HUES6 (cell line): ENCODE measurements at regions not wholly inside any gene's neighbourhood (a gene's known extent, or its start where the extent isn't known, plus 50 kb on each side); places are given as distances from the start of the nearest gene placed in this dataset.
"Not testable (repeated sequence)": the region's sequence is repeated elsewhere in the genome, so short reads cannot be mapped to it uniquely, and the experiment has no call there.

Experiments
- H3K27ac ChIP-seq: 2 replicates; pipeline ENCODE4 v1.7.0; 2013; ENCODE audit warnings: low read depth, mild to moderate bottlenecking, low read length, inconsistent platforms
- H3K27me3 ChIP-seq: 2 replicates; pipeline ENCODE4 v1.6.1; 2013; ENCODE audit warnings: low read length; ENCODE audit not compliant: control insufficient read depth, insufficient read depth
- H3K36me3 ChIP-seq: 2 replicates; pipeline ENCODE4 v1.6.1; 2013; ENCODE audit warnings: low read length; ENCODE audit not compliant: control insufficient read depth, insufficient read depth
- H3K4me1 ChIP-seq: 2 replicates; pipeline ENCODE4 v1.6.1; 2013; ENCODE audit warnings: low read length; ENCODE audit not compliant: control insufficient read depth, insufficient read depth
- H3K4me3 ChIP-seq: 2 replicates; pipeline ENCODE4 v1.5.1; 2013; ENCODE audit warnings: low read depth, low read length
- H3K9ac ChIP-seq: one replicate; pipeline ENCODE4 v1.6.1; 2013; ENCODE audit warnings: mild to moderate bottlenecking, low read length
- H3K9me3 ChIP-seq: 2 replicates; pipeline ENCODE4 v1.6.1; 2013; ENCODE audit warnings: low read depth, low read length; ENCODE audit not compliant: control insufficient read depth, insufficient read depth

DNA sequence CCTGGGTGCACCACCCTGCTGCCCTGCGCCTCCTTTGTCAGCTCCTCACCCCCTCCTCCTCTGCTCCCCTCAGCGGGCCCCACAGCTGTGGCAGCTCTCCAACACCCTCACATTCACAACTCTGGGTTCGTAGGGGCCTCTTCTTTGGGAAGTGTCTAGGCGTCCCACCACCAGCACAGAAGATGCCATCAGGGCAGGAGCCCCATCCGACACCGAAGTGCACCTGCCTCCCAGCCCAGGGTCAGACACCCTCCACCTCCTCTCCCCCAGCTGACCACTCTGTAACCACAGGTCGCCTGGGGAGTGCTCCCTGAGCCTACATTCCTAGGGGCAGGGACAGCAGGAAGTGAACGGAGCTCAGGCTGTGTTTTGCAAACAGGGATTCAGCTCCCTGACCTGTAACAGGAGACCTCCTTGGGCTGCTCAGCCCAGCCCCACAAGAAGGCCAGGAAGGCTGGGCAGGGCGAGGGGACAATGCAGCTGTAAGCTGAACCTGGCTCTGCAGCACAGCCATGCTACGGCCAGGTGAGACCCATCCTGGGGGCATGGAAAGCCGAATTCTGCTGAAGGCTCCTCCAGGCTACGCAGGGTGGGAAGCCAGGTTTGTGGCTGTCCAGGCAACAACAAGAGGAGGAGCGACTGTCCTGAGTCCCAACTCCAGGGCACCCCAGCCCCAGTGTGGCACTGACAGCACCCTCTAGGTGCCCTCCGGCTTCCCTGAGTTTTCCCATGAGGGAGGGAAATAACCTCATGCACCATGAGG lies 269.0 kb downstream of the GOLGA6L6 start:
- Histone ChIP-seq H3K36me3 (no peaks in the 10 kb centered on the region), H3K9ac (no peak overlapping the region), H3K9me3 (peaks cover 62% of the 10 kb centered on the region; the same call in 1 of the 2 replicates), H3K27ac (no peak overlapping the region), H3K4me3 (no peak overlapping the region), H3K27me3 (no peaks in the 10 kb centered on the region), H3K4me1 (peaks cover 7% of the 10 kb centered on the region; the same call in 1 of the 2 replicates)

DNA sequence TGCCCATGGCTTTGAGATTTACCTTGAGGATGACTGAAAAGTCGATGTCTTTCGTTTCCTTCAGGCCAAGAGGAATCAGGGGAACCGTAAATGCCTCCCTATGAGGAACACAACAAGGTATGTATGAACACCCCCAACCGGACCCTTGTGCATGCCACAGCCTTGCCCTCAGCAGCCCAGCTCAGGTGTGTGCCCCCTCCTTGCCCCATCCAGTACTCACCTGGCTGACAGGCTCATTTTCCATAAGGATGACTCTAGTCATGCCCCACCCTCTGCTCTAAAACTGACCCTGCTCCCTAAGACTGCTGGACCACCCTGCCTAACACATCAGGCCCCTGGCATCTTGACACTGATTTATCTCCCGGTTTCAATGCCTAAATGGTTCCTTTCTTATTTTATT lies 270.0 kb downstream of the GOLGA6L6 start:
- peaks cover 57% of the 10 kb centered on the region; the same call in 1 of the 2 replicates for H3K9me3 ChIP-seq
- H3K27me3 ChIP-seq, result no peaks in the 10 kb centered on the region
- no peak overlapping the region for H3K27ac ChIP-seq
- no peaks in the 10 kb centered on the region for H3K36me3 ChIP-seq
- H3K4me1 ChIP-seq, result peaks cover 7% of the 10 kb centered on the region; the same call in 1 of the 2 replicates
- no peak overlapping the region for H3K9ac ChIP-seq
- no peak overlapping the region for H3K4me3 ChIP-seq

DNA sequence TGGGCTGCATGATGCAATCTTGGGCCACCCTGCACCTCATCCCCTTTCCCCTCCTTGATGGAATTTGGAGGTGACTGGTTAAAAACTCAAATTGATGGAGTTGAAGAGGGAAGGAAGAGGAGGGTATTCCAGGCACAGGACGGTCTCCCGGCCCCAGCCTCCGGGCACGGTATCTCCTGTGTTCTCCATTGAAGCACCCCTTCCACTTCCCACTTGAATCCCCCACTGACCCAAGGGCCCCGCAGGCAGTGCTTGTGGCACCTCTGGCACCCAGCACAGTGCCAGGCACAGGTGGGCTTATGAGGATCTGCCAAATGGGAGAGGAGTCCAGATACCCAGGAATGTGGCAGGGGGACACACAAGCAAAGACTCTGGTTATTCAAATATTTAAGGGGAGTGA lies 271.6 kb downstream of the GOLGA6L6 start:
- H3K9me3 ChIP-seq, result peaks cover 47% of the 10 kb centered on the region; the same call in 1 of the 2 replicates
- not testable (repeated sequence) for H3K4me1 ChIP-seq, H3K4me3 ChIP-seq, H3K27ac ChIP-seq, H3K36me3 ChIP-seq, H3K27me3 ChIP-seq, H3K9ac ChIP-seq

DNA sequence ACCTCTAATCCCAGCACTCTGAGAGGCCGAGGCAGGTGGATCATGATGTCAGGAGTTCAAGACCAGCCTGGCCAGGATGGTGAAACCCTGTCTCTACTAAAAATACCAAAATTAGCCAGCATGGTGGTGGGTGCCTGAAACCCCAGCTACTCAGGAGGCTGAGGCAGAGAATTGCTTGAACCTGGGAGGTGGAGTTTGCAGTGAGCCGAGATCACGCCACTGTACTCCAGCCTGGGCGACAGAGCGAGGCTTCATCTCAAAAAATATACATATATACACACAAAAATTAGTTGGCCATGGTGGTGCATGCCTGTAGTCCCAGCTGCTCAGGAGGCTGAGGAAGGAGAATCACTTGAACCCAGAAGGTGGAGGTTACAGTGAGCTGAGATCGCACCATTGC lies 273.6 kb downstream of the GOLGA6L6 start:
- not testable (repeated sequence) for H3K9ac ChIP-seq, H3K27ac ChIP-seq, H3K27me3 ChIP-seq, H3K4me1 ChIP-seq, H3K36me3 ChIP-seq, H3K4me3 ChIP-seq
- peaks cover 38% of the 10 kb centered on the region; the same call in 1 of the 2 replicates for H3K9me3 ChIP-seq

DNA sequence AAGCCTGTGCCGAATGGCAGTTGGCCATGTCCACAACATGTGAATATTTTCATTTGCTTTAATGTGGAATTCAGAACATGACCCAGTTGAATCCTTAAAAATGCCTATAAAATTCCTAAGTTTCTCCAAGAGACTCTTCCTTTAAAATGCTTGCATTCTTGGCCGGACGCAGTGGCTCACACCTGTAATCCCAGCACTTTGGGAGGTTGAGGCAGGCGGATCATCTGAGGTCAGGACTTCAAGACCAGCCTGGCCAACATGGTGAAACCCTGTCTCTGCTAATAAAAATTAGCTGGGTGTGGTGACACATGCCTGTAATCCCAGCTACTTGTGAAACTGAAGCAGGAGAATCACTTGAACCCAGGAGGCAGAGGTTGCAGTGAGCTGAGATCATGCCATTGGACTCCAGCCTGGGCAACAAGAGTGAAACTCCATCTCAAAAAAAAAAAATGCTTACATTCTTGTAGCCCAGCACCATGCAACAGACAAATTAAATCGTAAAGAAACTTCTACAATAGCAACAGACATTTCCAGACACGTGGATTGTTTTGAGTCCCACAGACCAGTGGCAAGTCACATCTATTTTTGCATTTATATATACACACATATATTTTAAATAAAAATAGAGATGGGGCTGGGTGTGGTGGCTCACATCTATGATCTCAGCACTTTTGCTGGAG lies 274.4 kb downstream of the GOLGA6L6 start:
- H3K4me3 ChIP-seq, H3K27ac ChIP-seq, H3K4me1 ChIP-seq, H3K9ac ChIP-seq, H3K36me3 ChIP-seq, H3K27me3 ChIP-seq: not testable (repeated sequence)
- peaks cover 33% of the 10 kb centered on the region; the same call in 1 of the 2 replicates for H3K9me3 ChIP-seq

DNA sequence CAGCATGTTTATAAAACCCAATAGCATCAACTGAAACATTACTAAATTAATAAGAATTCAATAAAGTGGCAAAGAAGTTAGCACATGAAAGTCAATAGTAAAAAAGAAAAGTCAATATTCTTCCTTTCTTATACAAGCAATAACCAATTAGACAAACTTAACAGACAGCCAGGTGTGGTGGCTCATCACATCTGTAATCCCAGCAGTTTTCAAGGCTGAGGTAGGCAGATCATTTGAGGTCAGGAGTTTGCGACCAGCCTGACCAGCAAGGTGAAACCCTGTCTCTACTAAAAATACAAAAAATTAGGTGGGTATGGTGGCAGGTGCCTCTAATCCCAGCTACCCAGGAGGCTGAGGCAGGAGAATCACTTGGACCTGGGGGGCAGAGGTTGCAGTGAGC lies 275.9 kb downstream of the GOLGA6L6 start:
- H3K9me3 ChIP-seq, result peaks cover 32% of the 10 kb centered on the region; the same call in 1 of the 2 replicates
- not testable (repeated sequence) for H3K4me3 ChIP-seq, H3K4me1 ChIP-seq, H3K36me3 ChIP-seq, H3K27me3 ChIP-seq, H3K9ac ChIP-seq, H3K27ac ChIP-seq

DNA sequence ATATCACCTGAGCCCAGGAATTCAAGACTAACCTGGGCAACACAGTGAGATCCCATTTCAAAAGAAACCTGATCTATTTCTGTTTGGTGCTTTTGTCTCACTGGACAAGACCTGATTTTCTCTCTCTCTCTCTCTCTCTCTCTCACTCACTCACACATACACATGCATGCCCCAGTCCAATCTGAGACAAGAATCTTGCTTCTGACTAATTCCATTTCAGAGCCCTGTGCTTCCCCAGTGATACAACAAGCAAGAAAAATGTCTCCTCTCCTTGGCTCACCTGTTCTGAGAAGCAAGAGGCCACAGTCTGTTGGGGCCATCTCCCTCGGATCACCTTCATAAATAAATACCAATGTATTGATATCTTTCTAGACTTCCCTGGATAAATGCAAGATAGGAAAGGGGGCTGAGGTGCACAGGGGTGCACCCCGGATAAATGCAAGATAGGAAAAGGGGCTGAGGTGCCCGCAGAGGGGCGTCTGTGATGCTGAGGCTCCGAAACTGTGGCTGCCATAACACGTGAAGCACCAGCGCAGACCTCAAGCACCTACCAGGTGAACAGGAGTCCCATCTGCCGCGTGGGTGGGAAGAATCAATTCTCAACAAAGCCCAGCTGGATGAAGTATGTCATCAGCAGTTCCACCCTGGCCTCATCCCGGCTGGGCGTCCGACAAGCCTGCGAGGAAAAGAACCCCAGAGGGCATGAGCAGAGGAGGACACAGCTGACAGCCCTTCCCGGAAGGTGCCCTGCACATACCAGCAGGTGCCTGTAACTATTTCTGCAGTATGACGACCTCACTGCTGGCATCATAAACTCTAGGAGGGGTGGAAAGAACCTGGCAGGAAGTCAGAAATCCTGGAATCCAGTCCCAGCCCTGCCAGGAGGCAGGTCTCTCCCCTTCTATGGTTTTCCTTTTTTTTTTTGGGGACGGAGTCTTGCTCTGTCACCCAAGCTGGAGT lies 280.0 kb downstream of the GOLGA6L6 start:
- H3K27me3 ChIP-seq, H3K4me1 ChIP-seq, H3K27ac ChIP-seq, H3K4me3 ChIP-seq, H3K36me3 ChIP-seq, H3K9ac ChIP-seq: not testable (repeated sequence)
- H3K9me3 ChIP-seq, result peaks cover 42% of the 10 kb centered on the region; the same call in 1 of the 2 replicates

DNA sequence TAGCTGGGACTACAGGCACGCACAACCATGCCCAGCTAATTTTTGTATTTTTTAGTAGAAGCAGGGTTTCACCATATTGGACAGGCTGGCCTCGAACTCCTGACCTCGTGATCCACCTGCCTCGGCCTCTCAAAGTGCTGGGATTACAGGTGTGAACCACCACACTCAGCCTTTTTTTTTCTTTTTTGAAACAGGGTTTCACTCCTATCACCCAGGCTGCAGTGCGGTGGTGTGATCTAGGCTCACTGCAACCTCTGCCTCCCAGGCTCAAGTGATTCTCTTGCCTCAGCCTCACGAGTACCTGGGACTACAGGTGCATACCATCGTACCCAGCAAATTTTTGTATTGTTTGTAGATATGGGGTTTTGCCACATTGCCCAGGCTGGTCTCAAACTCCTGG lies 280.9 kb downstream of the GOLGA6L6 start:
- H3K27ac ChIP-seq, H3K4me3 ChIP-seq, H3K9ac ChIP-seq, H3K36me3 ChIP-seq, H3K4me1 ChIP-seq, H3K27me3 ChIP-seq: not testable (repeated sequence)
- peaks cover 40% of the 10 kb centered on the region; the same call in 1 of the 2 replicates for H3K9me3 ChIP-seq

DNA sequence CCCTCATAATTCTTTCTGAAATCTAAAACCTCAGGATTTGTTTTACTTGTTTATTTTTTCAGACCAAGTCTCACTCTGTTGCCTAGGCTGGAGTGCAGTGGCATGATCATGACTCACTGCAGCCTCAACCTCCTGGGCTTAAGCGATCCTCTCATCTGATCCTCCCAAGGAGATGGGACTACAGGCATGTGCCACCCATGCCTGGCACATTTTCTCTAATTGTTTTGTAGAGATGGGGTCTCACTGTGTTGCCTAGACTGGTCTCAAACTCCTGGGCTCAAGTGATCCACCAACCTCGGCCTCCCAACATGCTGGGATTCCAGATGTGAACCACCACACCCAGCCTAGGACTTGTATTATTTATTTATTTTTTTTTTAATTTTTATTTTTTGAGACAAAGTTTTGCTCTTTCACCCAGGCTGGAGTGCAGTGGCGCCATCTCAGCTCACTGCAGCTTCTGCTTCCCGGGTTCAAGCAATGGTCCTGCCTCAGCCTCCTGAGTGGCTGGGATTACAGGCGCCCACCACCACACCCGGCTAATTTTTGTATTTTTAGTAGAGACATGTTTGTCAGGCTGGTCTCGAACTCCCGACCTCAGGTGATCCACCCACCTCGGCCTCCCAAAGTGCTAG lies 281.9 kb downstream of the GOLGA6L6 start:
- not testable (repeated sequence) for H3K36me3 ChIP-seq

DNA sequence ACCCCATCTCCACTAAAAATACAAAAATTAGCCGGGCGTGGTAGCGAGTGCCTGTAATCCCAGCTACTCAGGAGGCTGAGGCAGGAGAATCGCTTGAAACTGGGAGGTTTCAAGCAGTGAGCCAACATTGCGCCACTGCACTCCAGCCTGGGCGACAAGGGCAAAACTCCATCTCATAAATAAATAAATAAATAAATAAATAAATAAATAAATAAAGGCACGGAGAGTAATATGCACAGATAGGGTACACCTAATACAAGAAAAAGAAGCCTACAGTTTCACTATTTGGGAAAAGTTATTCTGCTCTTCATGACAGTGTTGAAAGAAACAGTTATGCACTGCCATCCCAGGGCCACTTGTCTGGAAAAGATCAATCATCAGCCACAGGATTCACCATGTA lies 285.2 kb downstream of the GOLGA6L6 start:
- H3K27ac ChIP-seq, H3K4me3 ChIP-seq, H3K36me3 ChIP-seq, H3K4me1 ChIP-seq, H3K27me3 ChIP-seq, H3K9ac ChIP-seq: not testable (repeated sequence)
- H3K9me3 ChIP-seq, result peaks cover 48% of the 10 kb centered on the region; the same call in 1 of the 2 replicates

More for the DNA sequence above, 281.9 kb downstream of the GOLGA6L6 start:
- H3K27ac ChIP-seq, H3K9ac ChIP-seq, H3K4me3 ChIP-seq, H3K4me1 ChIP-seq, H3K27me3 ChIP-seq: not testable (repeated sequence)
- peaks cover 44% of the 10 kb centered on the region; the same call in 1 of the 2 replicates for H3K9me3 ChIP-seq
